PC-3 (cell line): ENCODE measurements at regions not wholly inside any gene's neighbourhood (a gene's known extent, or its start where the extent isn't known, plus 50 kb on each side); places are given as distances from the start of the nearest gene placed in this dataset.

ENCODE experiments used
- CTCF ChIP-seq: fragments of 300-600 bp; sonication (generic); conservative IDR thresholded peaks from 2 replicates; pipeline ENCODE4 v1.5.1; 2017; ENCODE audit warnings: antibody characterized with exemption, low read depth, mild to moderate bottlenecking, low read length
- EZH2 ChIP-seq: fragments of 300-600 bp; sonication (generic); IDR thresholded peaks from one replicate; pipeline ENCODE4 v1.6.1; 2017; ENCODE audit warnings: antibody characterized with exemption, mild to moderate bottlenecking, low read length; ENCODE audit not compliant: unreplicated experiment
- EZH2phosphoT487 ChIP-seq: fragments of 300-600 bp; sonication (generic); IDR thresholded peaks from 2 replicates; pipeline ENCODE4 v1.6.1; 2018; ENCODE audit warnings: mild to moderate bottlenecking, antibody characterized with exemption, low read length, borderline replicate concordance

- no peak for TF ChIP-seq EZH2phosphoT487
- TF ChIP-seq EZH2, result no peak
- TF ChIP-seq CTCF, result no peak
Observed at GRCh38 chr1:182122913-182123260, 61.4 kb upstream of the ZNF648 start.
